HG02884 (cell line): ENCODE measurements at regions not wholly inside any gene's neighbourhood (a gene's known extent, or its start where the extent isn't known, plus 50 kb on each side); places are given as distances from the start of the nearest gene placed in this dataset.

Source experiments
- ATAC-seq: cut with Tn5 transposase; IDR thresholded peaks from one replicate; pipeline ENCODE4 v1.9.1; 2021; ENCODE audit warnings: mild to moderate bottlenecking, moderate library complexity; ENCODE audit not compliant: unreplicated experiment

DNA sequence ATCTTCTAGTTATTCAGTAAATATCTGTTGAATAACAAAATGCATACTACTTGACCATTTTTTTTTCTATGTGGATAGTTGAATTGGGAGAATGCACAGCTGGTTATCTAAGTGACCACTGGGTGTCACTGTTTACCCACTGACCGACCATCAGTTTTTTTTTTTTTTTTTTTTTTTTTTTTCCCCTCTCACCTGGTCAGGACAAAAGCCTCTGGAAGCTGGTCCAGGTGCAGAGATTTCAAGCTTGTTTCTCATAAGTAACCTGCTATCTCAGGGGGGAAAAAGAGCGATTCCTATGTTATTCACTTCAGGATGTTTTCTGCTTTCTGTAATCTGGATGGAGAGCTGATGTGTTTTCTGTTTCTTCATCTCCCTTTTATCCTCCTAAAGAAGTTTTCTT lies 256.0 kb downstream of the DCDC2C start:
- ATAC-seq = no peak

DNA sequence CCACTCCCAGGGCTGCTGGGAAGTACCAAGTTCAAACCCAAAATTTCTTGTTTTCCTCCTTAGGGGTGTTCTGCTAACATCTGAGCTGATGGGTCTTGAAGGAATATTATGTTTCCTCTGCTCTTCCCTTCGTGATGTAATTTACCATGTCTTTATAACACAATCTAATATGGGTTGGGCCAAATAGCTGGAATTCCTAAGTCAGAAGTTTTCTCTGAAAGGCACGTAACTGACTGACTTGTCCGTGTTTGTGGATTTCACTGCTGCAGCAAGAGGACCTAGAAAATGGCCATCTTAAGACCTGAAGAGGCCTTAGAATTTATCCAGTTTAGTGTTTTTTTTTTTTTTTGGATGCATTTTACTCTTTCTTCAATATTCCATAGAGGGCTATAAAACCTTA lies 256.7 kb downstream of the DCDC2C start:
- ATAC-seq = no peak

DNA sequence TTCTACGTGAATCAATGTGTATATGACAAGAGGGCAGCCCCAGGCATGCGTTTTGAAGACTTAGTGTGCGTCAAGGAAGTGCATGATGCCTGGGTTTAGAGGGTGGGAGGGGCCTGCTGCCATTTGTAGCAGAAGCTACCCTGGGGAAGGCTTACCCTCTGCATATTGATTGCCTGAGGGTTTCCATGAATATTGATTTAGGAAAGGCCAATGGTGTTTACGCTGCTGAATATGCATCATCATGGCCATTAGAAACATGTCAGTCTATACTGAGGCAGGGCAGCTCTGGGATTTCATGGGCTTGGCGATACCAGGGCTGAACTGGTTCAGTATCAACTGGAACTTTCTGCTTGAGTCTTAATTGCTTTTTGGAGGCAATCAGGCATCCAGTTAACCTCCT lies 259.3 kb downstream of the DCDC2C start:
- no peak for ATAC-seq

DNA sequence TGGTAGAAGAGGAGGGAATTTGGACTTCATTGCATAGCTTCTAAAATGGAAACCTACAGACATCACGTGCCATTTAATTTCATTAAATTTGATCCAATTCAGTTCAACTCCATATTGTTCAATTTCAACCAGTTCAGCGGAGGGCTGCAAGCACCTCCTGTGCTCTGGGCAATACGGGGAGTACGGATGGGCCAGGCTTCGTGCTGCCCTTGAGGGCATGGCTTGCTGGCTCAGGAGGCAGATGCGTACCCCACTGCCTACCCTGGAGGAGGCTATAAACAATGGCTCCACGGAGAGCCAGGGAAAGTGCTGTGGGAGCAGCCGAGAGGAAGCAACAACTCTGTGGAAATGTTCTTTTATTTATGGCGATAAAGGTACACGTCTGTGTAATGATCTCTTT lies 261.8 kb downstream of the DCDC2C start:
- ATAC-seq = no peak

DNA sequence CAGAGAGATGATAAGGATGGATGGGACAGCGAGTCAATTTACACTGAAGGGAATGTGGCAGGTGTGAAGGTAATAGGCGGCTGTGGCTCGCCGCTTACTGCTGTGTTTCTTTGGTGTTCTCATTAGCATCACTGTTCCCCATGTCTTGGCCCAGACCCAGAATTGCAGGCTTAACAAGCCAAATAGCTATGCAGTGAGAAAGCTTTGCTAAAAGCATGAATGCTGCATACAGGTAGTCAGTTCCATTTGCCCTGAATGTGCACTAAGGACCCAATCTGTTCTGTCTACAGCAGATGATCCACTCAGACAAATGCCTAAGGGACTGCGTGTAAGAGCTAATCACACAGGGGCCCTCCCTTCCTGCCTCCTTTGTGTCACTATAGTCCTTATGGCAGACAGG lies 262.6 kb downstream of the DCDC2C start:
- ATAC-seq = no peak

DNA sequence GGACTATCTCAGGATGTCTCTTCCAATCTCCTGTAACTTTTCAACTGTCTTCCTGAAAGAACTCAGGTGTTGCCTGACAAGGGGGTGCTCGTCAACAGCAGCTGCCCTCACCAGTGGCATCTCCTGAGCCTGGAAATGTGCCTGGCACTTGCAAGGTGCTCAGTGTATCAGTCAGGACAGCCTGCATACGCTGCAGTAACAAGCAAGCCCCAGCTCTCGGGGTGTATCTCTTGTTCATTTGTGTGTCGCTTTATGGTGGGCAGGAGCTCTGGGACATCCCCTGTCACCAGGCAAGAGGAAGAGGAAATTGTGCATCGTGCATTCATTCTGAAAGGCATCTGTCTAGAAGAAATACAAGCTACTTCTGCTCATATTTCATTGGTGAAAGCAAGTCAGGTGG lies 263.1 kb downstream of the DCDC2C start:
- ATAC-seq = no peak

DNA sequence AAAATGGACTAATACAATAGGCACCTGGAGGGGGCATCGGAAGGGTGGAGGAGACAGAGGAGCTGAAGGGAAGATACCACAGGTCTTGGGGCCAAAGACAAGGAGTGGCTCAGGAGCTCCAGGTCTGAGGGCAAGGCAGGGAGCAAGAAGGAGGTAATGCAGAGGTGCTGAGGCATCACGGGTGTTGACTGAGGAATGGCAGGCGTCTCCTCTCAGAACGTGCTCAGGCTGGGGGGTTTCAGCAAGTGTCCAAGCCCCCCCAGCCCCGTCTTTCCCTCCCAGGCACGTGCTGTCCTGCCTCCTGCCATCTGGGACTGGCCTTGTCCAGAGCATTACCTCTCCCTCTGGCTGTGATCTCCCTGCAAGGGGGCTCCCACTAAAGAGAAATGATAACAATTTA lies 265.4 kb downstream of the DCDC2C start:
- no peak for ATAC-seq

DNA sequence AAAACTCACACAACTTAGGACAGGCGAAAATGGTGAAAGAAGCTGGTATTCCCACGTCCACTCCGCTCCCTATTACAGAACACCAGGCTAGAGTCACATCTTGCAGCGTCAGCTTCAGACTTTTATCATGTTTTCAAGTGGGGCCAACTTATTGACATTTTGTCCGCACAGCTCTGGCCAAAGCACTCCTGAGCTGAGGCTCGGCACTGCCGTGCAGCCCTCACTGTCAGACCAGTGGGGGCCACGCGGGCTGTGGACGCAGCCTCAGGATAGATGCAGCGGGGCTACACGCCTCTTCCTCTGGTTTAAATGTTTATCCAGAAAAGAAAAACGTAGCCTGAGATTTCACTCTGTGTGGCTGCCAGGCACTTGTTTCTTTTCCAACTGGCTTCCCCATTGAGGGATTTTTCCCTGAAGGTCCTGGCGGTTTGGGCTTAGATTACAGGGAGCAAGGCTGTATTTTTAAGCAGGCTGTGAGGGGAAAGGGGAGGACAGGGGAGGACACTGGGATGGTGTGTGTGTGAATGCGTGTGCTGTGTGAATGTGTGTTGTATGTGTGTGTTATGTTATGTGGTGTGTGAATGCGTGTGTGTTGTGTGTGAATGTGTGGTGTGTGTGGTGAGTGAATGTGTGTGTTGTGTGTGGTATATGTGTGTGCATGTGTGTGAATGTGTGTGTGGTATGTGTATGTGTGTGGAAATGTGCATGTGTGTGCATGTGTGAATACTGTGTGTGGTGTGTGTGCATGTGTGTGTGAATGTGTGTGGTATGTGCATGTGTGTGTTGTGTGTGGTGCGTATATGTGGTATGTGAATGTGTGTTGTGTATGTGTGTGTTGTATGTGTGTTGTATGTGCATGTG lies 267.6 kb downstream of the DCDC2C start:
- ATAC-seq = no peak

DNA sequence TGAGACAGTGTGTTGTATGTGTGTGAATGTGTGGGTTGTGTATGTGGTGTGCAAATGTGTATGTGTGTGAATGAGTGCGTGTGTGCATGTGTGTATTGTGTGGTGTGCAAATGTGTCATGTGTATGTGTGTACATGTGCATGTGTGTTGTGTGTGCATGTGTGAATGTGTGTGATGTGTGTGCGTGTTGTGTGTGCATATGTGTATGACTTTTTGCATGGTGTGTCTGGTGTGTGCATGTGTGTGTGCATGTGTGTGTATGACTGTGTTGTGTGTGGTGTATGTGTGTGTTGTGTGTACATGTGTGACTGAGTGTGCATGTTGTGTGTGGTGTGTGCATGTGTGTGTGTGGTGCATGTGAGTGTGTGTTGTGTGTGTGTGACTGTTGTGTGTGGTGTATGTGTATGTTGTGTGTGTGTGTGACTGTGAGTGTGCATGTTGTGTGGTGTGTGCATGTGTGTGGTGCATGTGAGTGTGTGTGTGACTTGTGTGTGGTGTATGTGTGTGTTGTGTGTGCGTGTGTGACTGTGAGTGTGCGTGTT lies 268.3 kb downstream of the DCDC2C start:
- no peak for ATAC-seq

DNA sequence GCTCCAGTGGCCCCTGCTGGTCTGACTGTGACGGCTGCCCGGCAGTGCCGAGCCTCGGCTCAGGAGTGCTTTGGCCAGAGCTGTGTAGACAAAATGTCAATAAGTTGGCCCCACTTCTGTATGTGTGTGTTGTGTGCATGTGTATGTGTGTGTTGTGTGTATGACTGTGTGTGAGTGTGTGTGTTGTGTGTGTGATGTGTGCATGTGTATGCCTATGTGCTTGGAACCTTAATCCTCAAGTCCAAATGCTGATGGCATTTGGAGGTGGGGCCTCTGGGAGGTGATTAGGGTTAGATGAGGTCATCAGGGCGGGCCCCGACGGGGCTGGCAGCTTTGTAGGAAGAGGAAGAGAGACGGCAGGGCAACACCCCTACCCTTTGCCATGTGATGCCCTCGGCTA lies 269.0 kb downstream of the DCDC2C start:
- ATAC-seq = no peak

DNA sequence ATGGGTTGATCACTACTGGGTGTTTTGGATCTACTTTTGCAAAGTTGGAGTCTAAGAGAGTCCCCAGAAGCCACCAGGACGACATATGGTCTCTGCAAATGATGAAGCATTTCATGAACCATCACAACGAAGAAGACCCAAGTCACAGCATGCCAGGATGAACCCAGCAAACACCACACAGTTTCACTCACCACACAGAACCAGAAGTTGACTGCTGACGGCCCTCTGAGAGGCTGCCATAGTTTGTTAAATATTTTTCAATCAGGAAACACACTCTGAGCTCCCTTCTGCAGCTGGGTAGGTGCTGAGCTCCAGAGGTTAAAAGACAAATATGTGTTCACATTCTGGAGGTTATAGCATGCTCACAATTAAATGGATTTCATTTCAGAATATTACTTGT lies 271.4 kb downstream of the DCDC2C start:
- ATAC-seq = no peak

DNA sequence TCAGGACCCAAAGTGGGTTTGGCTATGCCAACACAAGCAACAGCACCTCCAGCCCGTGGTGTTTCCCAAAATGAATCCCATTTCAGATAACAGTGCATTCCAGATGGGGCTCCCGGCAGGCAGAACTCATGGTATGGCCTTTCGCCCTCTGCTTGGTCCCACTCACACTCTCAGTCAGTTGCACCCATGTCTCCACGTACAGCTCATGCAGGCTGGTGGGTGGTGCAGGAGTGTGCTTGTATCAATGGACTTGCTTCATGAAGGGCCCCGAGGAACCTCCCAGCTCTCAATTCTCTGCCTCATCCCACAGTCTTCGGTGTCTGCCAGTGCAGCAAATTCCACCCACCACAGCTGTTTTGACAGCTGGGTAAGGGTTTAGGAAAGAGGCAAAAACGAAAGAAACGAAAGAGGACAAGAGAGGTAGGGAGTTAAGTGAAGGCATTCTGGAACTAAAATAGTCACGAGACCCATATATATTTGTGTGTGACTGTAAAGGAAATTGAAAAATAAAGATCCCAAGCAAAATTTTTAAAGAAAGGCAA lies 278.1 kb downstream of the DCDC2C start:
- ATAC-seq = no peak

DNA sequence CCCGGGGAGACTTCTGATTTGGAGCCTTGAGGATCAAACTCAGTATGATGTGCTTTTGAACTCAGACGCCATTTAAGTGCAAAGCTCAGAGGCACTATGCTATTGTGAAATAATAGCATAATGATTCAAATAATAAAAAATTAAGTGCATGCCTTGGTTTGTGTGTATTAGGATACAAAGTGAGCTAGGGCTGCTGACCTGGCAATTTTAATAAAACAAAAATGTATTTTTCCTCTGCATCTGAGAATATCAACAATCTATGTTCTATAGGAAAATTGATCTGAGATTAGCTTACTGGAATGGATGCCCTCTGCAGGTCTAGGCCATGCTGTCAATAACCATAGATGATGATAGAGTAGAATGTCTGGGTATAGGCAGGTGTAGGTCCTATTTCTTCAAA lies 278.8 kb downstream of the DCDC2C start:
- ATAC-seq = no peak

DNA sequence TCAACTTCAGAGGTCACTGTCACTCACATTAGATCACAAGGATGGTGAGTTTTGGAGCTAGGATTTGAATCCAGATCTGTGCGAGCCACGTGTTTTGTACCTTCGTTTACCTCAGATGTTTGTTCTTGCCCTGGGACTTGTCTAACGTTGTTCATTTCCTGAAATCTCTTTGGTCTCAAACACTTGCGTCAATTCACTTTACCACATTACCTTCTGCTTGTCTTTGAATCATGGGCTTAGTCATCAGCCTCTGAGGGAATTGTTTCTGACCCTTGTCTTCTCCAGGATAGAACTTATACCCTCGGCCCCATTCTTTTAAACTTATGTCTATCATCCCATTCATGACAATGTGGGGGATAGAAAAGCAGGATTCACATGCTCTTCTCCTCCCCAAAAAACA lies 282.7 kb downstream of the DCDC2C start:
- no peak for ATAC-seq

DNA sequence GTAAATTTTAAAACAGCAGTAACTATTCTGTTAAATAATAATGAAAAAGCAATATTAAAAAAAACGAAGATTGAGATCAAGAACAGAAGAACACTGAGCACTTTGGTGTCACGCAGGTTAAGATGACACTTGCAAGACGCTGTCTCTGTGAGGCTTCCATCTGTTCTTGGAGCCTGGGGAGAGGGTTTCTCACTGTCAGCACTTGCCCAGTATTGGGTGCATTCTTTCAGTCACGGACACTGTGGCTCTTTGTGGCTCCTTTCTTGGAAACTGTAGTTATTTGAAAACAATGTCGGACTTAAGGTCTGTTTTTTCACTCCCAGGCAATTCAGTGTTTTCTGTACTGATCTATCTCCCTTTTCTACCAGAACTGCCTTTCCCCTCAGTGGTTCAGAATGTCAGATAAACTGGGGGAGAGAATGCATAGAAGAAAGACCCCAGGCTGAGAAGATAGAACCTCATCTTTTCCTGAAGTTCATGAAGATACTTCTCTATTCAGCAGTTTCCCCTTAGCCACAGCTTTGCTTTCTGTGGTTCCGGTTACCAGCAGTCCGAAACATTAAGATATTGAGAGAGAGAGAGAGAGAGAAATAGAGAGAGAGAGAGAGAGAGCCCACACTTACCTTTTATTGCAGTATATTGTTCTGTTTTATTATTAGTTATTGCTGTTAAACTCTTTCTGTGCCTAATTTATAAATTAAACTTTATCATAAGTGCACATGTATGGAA lies 283.3 kb downstream of the DCDC2C start:
- ATAC-seq = no peak

DNA sequence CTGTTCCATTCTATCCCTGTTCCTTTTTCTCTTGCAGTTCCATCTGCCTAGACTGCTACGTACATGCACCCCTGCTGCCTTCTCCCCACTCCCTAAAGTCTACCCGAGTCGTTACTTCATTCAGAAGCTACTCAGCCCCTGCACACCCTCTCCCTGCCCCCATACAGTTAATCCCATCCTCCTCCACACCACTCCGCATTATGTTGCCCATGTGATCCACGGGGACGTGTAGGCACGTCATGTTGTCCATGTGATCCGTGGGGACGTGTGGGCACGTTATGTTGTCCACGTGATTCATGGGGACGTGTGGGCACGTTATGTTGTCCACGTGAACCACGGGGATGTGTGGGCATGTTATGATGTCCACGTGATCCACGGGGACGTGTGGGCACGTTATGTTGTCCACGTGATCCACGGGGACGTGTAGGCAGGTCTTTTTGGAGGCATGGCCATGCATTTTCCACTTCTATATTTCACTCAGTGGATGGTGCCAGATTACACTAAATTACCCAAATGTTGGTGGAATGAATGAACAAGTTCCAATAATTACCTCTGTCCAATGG lies 299.5 kb downstream of the DCDC2C start:
- no peak for ATAC-seq

DNA sequence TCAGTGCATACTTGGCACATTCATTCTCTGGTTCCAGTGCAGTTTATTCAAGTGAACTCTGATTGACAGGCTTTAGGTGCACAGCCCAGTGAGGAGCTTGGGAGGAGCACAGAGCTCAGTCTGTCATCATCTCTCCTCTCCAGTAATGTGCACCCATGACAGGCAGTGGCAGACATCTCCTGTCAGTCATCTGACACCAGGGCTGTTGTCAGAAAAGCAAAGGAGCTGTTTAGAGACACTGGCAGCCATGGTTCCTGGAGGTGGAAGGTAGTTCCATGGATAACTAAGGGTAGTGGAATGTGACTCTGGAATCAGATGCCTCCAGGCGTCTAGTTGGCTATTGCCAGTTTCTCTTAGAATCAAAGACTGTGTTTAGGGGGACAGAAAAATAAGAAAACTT lies 308.8 kb downstream of the DCDC2C start:
- ATAC-seq = no peak

DNA sequence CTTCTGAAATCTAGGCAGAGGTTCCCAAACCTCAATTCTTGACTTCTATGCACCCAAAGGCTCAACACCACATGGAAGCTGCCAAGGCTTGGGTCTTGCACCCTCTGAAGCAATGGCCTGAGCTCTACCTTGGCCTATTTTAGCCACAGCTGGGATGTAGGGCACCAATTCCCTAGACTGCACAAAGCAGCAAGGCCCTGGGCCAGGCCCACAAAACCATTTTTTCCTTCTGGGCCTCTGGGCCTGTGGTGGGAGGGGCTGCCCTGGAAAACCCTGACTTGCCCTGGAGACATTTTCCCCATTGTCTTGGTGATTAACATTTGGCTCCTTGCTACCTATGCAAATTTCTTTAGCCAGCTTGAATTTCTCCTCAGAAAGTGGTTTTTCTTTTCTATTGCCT lies 315.2 kb downstream of the DCDC2C start:
- ATAC-seq = no peak

DNA sequence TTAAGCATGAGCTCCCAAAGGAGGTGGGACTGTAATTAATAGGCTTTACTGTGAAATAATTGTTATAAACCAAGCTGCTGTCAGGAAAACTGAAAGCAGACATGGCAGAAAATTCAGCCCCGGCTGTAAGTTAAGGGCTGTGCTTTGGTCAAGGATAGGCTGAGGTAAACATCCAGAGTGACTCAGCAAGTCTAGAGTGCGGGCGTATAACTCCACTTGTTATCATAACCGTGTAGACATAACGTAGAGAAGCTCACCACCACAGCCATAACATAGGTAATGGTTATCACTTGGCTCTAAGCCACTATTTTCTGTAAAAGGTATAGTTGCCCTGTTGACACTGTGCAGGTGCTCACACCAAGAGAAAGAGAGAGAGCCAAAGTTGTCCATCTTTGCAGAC lies 316.8 kb downstream of the DCDC2C start:
- ATAC-seq = no peak

DNA sequence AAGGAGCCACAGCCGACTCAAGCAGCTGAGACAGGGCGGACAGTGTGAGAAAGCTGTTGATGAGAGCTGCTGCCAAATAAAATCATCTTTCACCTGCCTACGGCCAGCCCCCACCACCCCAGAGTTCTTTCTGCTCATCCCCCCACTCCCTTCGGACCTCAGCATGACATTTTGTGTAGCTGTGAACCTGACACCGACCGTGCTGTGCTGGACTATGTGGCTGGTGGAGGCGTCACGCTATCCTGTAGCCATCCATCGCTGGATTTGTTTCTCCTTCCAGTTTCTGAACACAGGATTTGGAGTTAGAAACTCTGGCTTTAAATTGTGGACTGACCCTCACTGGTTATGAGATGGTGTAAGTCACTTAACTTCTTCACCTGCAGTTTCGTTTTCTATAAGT lies 317.3 kb downstream of the DCDC2C start:
- no peak for ATAC-seq

DNA sequence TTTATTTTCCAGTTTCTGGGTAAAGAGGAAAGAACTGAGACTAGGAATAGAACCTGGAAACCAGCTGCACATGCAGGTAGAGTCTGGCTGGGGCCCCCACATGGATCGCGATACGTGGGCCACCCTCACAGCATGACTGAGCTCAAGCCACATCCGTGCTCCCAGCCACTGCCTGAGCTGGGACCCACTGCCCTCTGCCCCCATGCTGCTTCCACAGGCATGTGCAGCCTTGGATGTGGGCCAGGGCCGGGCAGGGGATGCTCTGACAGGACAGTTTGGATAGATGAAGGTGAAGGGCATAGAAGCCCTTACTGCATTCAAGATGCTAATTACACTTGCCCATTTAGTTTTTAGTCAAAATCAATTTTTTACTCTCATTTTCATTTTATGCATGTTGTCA lies 321.2 kb downstream of the DCDC2C start:
- ATAC-seq = no peak

DNA sequence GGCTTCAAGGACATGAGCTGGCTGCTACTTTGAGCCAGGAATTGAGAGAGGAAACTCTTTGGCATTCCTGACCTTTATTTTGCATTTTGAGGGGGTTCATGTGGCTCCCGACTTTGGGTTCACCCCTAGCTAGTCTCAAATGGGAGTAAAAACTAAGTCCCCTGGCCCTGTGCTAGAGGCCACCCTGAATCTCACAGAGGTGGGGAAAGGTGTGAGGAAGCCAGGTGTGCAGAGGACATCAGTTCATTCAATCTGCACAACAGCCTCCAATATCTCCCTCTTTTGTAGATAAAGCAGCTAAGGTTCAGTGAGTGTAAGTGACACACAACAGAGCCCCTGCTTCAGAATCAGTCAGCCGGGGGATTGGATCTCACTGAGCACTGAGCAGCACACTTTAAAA lies 325.7 kb downstream of the DCDC2C start:
- ATAC-seq = no peak
